WI38 (cell line): ENCODE measurements at regions not wholly inside any gene's neighbourhood (a gene's known extent, or its start where the extent isn't known, plus 50 kb on each side); places are given as distances from the start of the nearest gene placed in this dataset.

Experiments used
- H3K4me3 ChIP-seq: 2 replicates; pipeline ENCODE4 v1.5.1; 2011; ENCODE audit warnings: low read depth, mild to moderate bottlenecking, control low read depth, low read length
- TF ChIP-seq, protein P1 (sequence below): IDR thresholded peaks from 2 replicates; pipeline ENCODE4 v1.5.1; 2012; ENCODE audit warnings: low read depth, mild to moderate bottlenecking, control low read depth, low read length

GRCh38 chr3:187958432-187959003 lies 195.4 kb upstream of the LPP start:
- no peak overlapping the region for H3K4me3 ChIP-seq
- TF ChIP-seq, protein P1, sequence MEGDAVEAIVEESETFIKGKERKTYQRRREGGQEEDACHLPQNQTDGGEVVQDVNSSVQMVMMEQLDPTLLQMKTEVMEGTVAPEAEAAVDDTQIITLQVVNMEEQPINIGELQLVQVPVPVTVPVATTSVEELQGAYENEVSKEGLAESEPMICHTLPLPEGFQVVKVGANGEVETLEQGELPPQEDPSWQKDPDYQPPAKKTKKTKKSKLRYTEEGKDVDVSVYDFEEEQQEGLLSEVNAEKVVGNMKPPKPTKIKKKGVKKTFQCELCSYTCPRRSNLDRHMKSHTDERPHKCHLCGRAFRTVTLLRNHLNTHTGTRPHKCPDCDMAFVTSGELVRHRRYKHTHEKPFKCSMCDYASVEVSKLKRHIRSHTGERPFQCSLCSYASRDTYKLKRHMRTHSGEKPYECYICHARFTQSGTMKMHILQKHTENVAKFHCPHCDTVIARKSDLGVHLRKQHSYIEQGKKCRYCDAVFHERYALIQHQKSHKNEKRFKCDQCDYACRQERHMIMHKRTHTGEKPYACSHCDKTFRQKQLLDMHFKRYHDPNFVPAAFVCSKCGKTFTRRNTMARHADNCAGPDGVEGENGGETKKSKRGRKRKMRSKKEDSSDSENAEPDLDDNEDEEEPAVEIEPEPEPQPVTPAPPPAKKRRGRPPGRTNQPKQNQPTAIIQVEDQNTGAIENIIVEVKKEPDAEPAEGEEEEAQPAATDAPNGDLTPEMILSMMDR = no peak

DNA sequence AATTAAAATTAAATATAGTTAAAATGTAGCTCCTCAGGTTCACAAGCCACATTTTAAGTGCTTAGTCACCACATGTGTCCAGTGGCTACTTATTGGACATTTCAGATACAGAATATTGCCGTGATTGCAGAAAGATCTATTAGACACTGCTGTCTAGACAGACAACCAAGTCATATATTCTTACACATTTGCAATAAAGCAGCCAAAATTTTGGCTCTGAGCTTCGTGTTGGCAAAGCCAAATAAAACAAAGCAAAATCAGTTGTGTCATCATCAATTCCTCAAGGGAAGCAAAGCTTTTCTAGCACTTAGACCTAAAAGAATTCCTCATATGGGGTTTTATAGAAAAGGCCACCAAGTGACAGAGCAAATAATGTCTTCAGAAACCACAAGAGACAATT lies 193.1 kb upstream of the LPP start:
- TF ChIP-seq, protein P1 = no peak
- H3K4me3 ChIP-seq = no peak overlapping the region

DNA sequence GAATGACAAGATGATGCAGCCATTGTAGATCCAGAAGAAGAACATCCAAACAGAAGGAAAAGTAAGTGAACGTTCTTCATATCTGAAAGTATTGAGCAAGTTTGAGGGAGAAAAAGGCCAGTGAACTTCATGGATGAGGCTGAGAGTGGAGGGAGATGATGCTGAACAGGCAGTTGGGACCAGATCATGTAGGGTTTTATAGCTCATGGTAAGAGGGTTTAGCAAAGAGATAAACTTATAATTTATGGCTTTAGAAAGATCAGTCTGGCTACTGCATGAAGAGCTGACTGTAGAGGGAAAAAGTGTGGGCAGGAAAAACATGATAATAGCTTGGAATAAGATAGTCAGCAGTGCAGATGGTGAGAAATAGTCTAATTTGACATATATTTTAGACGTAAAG lies 192.6 kb upstream of the LPP start:
- H3K4me3 ChIP-seq = no peak overlapping the region
- TF ChIP-seq, protein P1 = no peak

GRCh38 chr3:187963003-187963676 lies 190.8 kb upstream of the LPP start:
- TF ChIP-seq, protein P1 = no peak
- H3K4me3 ChIP-seq = no peak overlapping the region

DNA sequence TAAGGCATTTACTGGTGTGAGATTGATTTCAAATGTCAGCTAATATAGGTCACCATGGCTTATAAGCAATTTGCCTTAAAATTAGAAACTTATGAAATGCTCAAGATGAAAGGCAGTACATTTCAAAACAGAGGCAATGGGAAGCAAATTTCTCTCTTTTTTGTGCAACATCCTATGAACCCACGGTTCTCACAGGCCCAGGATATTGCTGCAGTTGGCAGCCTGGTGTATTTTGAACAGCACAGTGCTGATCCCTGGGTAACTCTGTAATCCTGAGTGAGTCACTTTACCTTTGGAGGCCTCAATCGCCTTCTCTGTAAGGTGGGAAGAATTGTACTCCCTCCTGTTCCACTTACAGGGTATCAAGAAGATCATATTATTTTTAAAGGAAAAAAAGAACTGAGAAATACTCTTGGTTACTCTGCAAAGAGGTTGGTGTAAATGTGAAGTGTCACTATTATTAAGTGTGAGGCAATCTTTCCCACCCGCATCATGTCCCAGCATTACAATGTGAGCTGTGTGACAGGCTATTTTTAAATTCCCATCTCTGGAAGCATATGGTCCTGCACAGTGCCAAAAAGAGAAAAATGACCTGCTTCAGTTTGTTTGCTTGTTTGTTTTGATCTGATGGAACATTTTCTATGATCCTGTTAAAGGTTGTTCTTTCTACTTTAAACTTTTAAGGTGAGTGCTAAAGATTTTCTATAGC lies 190.1 kb upstream of the LPP start:
- TF ChIP-seq, protein P1 = no peak
- no peak overlapping the region for H3K4me3 ChIP-seq

- H3K4me3 ChIP-seq = no peak overlapping the region
- TF ChIP-seq, protein P1 = no peak
Observed at GRCh38 chr3:187964760-187965159, 189.2 kb upstream of the LPP start.

DNA sequence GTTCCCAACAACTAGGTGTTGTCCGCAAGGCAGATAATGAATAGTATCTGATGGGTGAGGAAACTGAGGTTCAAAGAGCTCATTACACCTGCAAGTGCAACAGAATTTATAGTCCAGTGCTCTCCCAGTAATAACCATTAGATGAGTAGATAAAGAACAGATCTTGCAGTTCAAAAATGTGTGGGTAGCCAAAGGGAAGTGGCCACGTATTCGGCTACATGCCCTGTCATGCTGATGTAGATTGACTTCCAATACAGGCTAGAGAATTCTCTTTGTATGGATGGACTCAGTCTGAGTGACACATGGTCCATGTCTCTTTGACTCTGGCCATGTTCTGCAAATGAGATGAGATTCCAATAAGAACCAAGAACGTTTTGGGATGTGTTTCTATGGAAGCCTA lies 187.9 kb upstream of the LPP start:
- TF ChIP-seq, protein P1 = no peak
- no peak overlapping the region for H3K4me3 ChIP-seq
